ENCODE measurements at regions not wholly inside any gene's neighbourhood (a gene's known extent, or its start where the extent isn't known, plus 50 kb on each side); places are given as distances from the start of the nearest gene placed in this dataset.

DNA sequence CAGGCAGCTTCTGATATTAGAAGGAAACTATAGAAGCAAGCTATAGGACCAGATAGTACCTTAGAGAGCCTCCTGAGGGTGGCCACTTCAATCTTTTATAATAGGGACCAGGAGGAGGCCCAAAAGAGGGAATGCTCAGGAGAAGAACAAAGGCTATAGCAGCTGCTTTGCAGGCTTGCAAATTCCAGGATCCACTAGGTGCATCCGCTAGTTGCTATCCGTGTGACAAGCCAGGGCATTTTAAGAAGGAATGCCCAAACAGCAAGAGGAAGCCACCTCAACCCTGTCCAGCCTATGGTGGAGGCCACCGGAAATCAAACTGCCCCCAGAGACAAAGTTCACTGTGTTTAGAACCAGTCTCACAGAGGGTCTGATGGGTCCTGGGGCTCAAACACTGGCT lies 192.6 kb upstream of the KIF2B start:
- TF ChIP-seq YY1 (IDR thresholded peaks at IDR 0.05; ENCODE audit: extremely low read depth, insufficient replicate concordance, low read depth, low read length) (no peak), ZNF274 (IDR thresholded peaks at IDR 0.05; ENCODE audit: low read depth, low read length) (no peak), SRF (IDR thresholded peaks at IDR 0.05; ENCODE audit: low read depth) (no peak)
- TF ChIP-seq, protein P1, sequence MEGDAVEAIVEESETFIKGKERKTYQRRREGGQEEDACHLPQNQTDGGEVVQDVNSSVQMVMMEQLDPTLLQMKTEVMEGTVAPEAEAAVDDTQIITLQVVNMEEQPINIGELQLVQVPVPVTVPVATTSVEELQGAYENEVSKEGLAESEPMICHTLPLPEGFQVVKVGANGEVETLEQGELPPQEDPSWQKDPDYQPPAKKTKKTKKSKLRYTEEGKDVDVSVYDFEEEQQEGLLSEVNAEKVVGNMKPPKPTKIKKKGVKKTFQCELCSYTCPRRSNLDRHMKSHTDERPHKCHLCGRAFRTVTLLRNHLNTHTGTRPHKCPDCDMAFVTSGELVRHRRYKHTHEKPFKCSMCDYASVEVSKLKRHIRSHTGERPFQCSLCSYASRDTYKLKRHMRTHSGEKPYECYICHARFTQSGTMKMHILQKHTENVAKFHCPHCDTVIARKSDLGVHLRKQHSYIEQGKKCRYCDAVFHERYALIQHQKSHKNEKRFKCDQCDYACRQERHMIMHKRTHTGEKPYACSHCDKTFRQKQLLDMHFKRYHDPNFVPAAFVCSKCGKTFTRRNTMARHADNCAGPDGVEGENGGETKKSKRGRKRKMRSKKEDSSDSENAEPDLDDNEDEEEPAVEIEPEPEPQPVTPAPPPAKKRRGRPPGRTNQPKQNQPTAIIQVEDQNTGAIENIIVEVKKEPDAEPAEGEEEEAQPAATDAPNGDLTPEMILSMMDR (IDR thresholded peaks at IDR 0.05 in 2 of 3, conservative IDR thresholded peaks at IDR 0.05 in 1 of 3; ENCODE audit: borderline replicate concordance in 1 of 3, insufficient read depth in 1 of 3, low read depth in 2 of 3, low read length in 2 of 3), result no peak

Data from HCT116 (cell line).